ENCODE measurements at regions not wholly inside any gene's neighbourhood (a gene's known extent, or its start where the extent isn't known, plus 50 kb on each side); places are given as distances from the start of the nearest gene placed in this dataset.

DNA sequence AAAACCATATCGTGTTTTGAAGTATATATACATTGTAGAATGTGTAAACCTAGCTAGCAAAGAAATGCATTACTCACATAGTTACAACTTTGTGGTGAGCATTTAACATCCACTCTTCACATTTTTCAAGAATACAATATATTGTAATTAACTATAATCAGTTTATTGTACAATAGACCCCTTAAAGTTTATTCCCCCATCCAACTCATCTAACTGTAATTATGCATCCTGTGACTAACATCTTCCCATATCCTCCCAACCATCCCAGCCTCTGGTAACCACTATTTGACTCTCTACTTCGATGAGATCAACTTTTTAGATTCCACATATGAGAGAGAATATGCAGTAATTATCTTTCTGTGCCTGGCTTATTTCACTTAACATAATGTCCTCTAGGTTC is 526.4 kb downstream of the KIF20B start:
- no peak for TF ChIP-seq POLR2AphosphoS5 (IDR thresholded peaks at IDR 0.05; ENCODE audit: low read depth, low read length)
- TF ChIP-seq, protein P1, sequence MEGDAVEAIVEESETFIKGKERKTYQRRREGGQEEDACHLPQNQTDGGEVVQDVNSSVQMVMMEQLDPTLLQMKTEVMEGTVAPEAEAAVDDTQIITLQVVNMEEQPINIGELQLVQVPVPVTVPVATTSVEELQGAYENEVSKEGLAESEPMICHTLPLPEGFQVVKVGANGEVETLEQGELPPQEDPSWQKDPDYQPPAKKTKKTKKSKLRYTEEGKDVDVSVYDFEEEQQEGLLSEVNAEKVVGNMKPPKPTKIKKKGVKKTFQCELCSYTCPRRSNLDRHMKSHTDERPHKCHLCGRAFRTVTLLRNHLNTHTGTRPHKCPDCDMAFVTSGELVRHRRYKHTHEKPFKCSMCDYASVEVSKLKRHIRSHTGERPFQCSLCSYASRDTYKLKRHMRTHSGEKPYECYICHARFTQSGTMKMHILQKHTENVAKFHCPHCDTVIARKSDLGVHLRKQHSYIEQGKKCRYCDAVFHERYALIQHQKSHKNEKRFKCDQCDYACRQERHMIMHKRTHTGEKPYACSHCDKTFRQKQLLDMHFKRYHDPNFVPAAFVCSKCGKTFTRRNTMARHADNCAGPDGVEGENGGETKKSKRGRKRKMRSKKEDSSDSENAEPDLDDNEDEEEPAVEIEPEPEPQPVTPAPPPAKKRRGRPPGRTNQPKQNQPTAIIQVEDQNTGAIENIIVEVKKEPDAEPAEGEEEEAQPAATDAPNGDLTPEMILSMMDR (IDR thresholded peaks at IDR 0.05): no peak
- no peak for TF ChIP-seq SIN3A (IDR thresholded peaks at IDR 0.05; ENCODE audit: borderline replicate concordance, insufficient read depth, low read depth, low read length)
- TF ChIP-seq, protein P2, sequence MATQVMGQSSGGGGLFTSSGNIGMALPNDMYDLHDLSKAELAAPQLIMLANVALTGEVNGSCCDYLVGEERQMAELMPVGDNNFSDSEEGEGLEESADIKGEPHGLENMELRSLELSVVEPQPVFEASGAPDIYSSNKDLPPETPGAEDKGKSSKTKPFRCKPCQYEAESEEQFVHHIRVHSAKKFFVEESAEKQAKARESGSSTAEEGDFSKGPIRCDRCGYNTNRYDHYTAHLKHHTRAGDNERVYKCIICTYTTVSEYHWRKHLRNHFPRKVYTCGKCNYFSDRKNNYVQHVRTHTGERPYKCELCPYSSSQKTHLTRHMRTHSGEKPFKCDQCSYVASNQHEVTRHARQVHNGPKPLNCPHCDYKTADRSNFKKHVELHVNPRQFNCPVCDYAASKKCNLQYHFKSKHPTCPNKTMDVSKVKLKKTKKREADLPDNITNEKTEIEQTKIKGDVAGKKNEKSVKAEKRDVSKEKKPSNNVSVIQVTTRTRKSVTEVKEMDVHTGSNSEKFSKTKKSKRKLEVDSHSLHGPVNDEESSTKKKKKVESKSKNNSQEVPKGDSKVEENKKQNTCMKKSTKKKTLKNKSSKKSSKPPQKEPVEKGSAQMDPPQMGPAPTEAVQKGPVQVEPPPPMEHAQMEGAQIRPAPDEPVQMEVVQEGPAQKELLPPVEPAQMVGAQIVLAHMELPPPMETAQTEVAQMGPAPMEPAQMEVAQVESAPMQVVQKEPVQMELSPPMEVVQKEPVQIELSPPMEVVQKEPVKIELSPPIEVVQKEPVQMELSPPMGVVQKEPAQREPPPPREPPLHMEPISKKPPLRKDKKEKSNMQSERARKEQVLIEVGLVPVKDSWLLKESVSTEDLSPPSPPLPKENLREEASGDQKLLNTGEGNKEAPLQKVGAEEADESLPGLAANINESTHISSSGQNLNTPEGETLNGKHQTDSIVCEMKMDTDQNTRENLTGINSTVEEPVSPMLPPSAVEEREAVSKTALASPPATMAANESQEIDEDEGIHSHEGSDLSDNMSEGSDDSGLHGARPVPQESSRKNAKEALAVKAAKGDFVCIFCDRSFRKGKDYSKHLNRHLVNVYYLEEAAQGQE (IDR thresholded peaks at IDR 0.05; ENCODE audit: insufficient read depth in 1 of 2, low read depth in 2 of 2, low read length in 1 of 2): no peak
- TF ChIP-seq TCF7L2 (IDR thresholded peaks at IDR 0.05; ENCODE audit: low read depth, low read length): no peak

Data from Panc1 (cell line).